Lung (tissue), 11 donors: ENCODE measurements at regions not wholly inside any gene's neighbourhood (a gene's known extent, or its start where the extent isn't known, plus 50 kb on each side); places are given as distances from the start of the nearest gene placed in this dataset.

Source experiments
- ATAC-seq: fragments of 200-7000 bp; cut with Tn5 transposase; one replicate; pipeline ENCODE4 v1.9.1; 2020; ENCODE audit warnings: moderate number of reproducible peaks; ENCODE audit not compliant: insufficient read depth, low FRiP score
- DNase-seq, 3 donors: peaks; one replicate each; pipeline ENCODE4 v3.0.0-alpha.2; 2013 to 2017
- H3K27ac ChIP-seq, 2 donors: one replicate each; pipeline ENCODE4 v1.5.1; 2013; ENCODE audit warnings: mild to moderate bottlenecking in 2 of 2, moderate library complexity in 2 of 2, control low read depth in 1 of 2, inconsistent platforms in 1 of 2, low read depth in 1 of 2, low read length in 1 of 2
- H3K27me3 ChIP-seq, 3 donors: one replicate each; pipeline ENCODE4 v1.5.1; 2013; ENCODE audit warnings: low read length in 2 of 3; ENCODE audit not compliant: control insufficient read depth in 3 of 3, insufficient read depth in 3 of 3
- H3K36me3 ChIP-seq, 4 donors: one replicate each; pipeline ENCODE4 v1.5.1; 2013; ENCODE audit warnings: low read length in 4 of 4, mild to moderate bottlenecking in 1 of 4, moderate library complexity in 1 of 4; ENCODE audit not compliant: control insufficient read depth in 4 of 4, insufficient read depth in 4 of 4
- H3K4me1 ChIP-seq, 5 donors: one replicate each; pipeline ENCODE4 v1.5.1; 2013; ENCODE audit warnings: low read length in 5 of 5, mild to moderate bottlenecking in 2 of 5, moderate library complexity in 1 of 5; ENCODE audit not compliant: control insufficient read depth in 5 of 5, insufficient read depth in 5 of 5
- H3K4me3 ChIP-seq: one replicate; pipeline ENCODE4 v1.5.1; 2013; ENCODE audit warnings: mild to moderate bottlenecking, control low read depth, moderate library complexity
- H3K9ac ChIP-seq, 2 donors: one replicate each; pipeline ENCODE4 v1.5.1; 2013; ENCODE audit warnings: low read length in 2 of 2, control low read depth in 1 of 2; ENCODE audit not compliant: insufficient read depth in 1 of 2
- H3K9me3 ChIP-seq, 4 donors: one replicate each; pipeline ENCODE4 v1.5.1; 2013; ENCODE audit warnings: low read length in 3 of 4, mild to moderate bottlenecking in 1 of 4, moderate library complexity in 1 of 4; ENCODE audit not compliant: control insufficient read depth in 4 of 4, insufficient read depth in 3 of 4
- CTCF ChIP-seq: IDR thresholded peaks from 2 replicates; pipeline ENCODE4 v1.5.1; 2012; ENCODE audit warnings: mild to moderate bottlenecking; ENCODE audit errors: control extremely low read depth, extremely low read depth
- WGBS, 2 donors: extraction: QIAGEN DNeasy Blood & Tissue Kit; methylation state at CpG; one replicate each; pipeline ENCODE4 v1.1.7; 2013; 5-methylcytosine and 5-hydroxymethylcytosine counted together
- donor health status: control.
- donor health status: control.
- donor health status: Bipolar disorder and iron deficiency.
- donor health status: healthy.
- donor health status: DM: yes; HTN: yes; CAD: no.

DNA sequence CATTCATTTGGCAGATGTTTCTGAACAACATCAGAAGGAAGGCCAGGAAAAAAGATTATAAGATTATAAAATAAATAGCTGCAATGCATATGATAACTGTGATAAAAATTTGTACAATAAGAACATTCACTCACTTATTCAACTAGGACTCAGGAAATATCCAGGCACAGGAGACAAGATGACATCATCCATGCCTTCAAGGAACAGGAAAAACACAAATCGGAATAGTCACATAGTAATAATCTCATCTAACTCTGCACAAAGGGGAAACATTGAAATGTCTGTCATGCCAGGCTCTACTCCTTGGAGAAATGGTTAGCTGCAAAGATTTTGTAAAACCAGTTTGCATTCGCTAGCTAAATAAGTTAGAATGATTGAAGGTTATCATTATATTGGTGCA is 233.5 kb upstream of the AGTR1 start:
- TF ChIP-seq CTCF, result no peak
- H3K9ac ChIP-seq, result no peak overlapping the region
- DNase-seq, result no peak

GRCh38 chr3:148466143-148466542 is 231.6 kb upstream of the AGTR1 start:
- no peaks in the 10 kb centered on the region for H3K27me3 ChIP-seq
- H3K27ac ChIP-seq, result no peak overlapping the region
- H3K9me3 ChIP-seq, result no peaks in the 10 kb centered on the region
- ATAC-seq (no peak), DNase-seq (no peak)
- WGBS, 2 donors, result 44 to 47% methylated on average over 2 of the region's 2 CpGs
- no peak overlapping the region for H3K4me3 ChIP-seq
- H3K4me1 ChIP-seq, result no peaks in the 10 kb centered on the region
- TF ChIP-seq CTCF, result no peak
- no peaks in the 10 kb centered on the region for H3K36me3 ChIP-seq
- H3K9ac ChIP-seq, result no peak overlapping the region

More for the DNA sequence above, 233.5 kb upstream of the AGTR1 start:
- no peaks in the 10 kb centered on the region for H3K27me3 ChIP-seq
- H3K4me1 ChIP-seq, result no peaks in the 10 kb centered on the region
- 62 to 83% methylated on average over 2 of the region's 2 CpGs for WGBS, 2 donors
- H3K36me3 ChIP-seq, result no peaks in the 10 kb centered on the region
- no peak overlapping the region for H3K27ac ChIP-seq
- no peak overlapping the region for H3K4me3 ChIP-seq
- H3K9me3 ChIP-seq, result no peaks in the 10 kb centered on the region
- ATAC-seq, result no peak

- Histone ChIP-seq H3K9me3 (no peaks in the 10 kb centered on the region), H3K36me3 (no peaks in the 10 kb centered on the region), H3K9ac (no peak overlapping the region), H3K27me3 (no peaks in the 10 kb centered on the region), H3K27ac (no peak overlapping the region), H3K4me3 (no peak overlapping the region), H3K4me1 (no peaks in the 10 kb centered on the region)
- no peak for ATAC-seq
- DNase-seq, result no peak
- TF ChIP-seq CTCF, result no peak
These were observed 230.5 kb upstream of the AGTR1 start for GRCh38 chr3:148466980-148467740.

- DNase-seq (no peak), ATAC-seq (no peak)
- no peaks in the 10 kb centered on the region for H3K27me3 ChIP-seq
- H3K36me3 ChIP-seq, result no peaks in the 10 kb centered on the region
- no peaks in the 10 kb centered on the region for H3K4me1 ChIP-seq
- H3K9ac ChIP-seq, result no peak overlapping the region
- WGBS, 2 donors, result 90 to 91% methylated on average over 2 of the region's 2 CpGs
- H3K27ac ChIP-seq, result no peak overlapping the region
- peaks cover 0 to 5% (median 2%) of the 10 kb centered on the region in 4 donors for H3K9me3 ChIP-seq
- H3K4me3 ChIP-seq, result no peak overlapping the region
- TF ChIP-seq CTCF, result no peak
These were observed 220.3 kb upstream of the AGTR1 start for GRCh38 chr3:148477375-148477774.
